ENCODE measurements at regions not wholly inside any gene's neighbourhood (a gene's known extent, or its start where the extent isn't known, plus 50 kb on each side); places are given as distances from the start of the nearest gene placed in this dataset.

DNA sequence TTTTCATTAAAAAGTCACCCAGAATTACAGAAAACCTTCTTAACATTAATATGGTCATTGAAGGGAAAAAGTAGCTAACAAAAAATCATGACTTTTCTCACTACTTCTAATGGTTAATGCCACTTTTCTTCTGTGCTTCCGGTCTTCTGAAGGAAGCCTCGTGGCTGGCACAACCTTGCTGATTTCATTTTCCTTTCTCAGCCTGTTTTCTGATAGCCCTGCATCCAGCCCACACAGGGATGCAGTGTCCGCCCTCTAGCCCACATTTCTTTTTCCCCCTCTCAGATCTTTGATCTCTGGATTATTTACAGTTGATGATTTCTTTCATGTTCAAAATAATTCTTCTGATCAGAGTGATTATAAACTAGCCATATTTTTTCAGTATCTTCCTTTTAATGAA lies 655.4 kb upstream of the EPHA7 start:
- TF ChIP-seq CTCF (IDR thresholded peaks at IDR 0.05) (no peak), POLR2A (IDR thresholded peaks at IDR 0.05) (no peak)
